HG03196 (cell line): ENCODE measurements at regions not wholly inside any gene's neighbourhood (a gene's known extent, or its start where the extent isn't known, plus 50 kb on each side); places are given as distances from the start of the nearest gene placed in this dataset.

ENCODE experiments used
- ATAC-seq: cut with Tn5 transposase; IDR thresholded peaks from one replicate; pipeline ENCODE4 v1.9.1; 2021; ENCODE audit not compliant: unreplicated experiment

DNA sequence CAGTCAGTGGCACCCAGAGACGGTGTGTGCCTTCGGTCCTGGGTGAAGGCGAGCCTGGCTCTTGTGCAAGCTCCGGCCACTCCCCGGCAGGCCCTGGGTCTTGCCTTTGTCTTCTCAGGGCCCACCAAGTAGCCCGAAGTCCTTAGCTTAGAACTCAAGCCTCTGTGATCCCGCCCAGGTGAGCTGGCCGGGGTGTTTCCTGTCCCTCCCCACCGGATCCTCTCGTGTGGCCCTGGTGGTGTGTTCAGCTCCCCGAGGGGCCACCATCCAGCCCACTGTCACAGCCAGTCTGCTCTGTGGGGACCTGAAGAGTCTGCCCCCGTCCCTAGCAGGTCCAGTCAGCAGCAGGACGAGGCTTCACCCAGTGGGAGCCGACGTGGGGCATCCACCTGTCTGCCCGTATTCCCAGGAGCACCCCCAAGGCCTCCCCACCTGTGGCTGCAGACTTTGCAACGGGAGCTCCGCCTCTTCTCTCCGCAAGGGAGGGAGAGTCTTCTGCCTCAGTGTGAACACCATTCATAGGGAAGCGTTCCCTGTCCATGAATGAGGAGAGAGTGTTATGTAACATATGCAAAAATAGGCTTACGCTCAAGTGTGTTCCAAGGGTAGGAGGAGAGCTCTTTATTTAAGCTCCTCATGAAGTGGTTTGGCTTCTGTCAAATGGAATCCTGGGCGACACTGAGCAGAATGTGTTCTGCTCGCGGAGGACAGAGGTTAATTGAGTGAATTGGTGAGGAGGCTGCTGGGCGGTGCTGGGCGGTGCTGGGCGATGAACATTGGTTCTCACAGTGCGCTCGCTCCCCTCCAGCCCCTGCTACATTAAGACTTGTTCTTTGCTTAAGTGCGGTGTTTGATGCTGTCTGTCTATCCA lies 108.9 kb downstream of the CRYAA start:
- no peak for ATAC-seq

DNA sequence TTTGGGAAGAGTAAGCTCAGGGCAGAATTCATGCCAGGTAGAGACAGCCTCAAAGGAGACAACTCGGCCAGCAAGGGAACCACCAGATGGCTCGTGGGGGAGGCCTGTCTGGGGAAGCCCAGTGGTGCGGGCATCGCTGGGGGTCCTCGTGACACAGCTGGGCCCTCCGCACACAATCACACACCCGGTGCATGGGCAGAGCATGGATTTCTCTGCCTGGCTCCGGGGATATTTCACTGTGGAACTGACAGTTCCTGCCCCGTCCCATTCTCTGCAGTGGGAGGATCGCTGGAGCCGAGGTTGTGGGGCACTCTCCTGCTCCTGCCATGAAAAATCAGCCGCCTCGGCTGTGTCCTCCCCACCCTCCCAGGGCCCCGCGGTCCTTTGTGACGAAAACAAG lies 108.0 kb downstream of the CRYAA start:
- no peak for ATAC-seq

DNA sequence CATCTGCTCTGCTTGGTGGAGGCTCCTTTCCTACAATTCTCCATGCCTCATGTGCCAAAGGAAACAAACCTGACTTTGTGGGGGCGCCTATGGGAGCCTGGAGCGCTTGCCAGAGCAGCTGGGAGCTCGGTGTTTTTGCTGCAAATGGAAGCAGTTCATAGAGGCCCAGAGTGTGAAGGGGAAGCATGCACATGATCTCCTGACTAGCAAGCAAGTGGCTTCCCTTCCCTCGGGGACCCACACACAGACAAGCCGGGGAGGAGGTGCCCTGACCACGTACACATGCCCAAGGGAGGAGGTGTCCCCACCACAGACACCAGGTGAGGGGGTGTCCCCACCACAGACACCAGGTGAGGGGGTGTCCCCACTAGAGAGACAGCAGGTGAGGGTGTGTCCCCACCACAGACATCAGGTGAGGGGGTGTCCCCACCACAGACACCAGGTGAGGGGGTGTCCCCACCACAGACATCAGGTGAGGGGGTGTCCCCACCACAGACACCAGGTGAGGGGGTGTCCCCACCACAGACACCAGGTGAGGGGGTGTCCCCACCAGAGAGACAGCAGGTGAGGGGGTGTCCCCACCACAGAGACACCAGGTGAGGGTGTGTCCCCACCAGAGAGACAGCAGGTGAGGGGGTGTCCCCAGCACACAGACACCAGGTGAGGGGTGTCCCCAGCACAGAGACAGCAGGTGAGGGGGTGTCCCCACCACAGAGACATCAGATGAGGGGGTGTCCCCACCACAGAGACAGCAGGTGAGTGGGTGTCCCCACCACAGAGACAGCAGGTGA lies 106.8 kb downstream of the CRYAA start:
- ATAC-seq, result no peak

DNA sequence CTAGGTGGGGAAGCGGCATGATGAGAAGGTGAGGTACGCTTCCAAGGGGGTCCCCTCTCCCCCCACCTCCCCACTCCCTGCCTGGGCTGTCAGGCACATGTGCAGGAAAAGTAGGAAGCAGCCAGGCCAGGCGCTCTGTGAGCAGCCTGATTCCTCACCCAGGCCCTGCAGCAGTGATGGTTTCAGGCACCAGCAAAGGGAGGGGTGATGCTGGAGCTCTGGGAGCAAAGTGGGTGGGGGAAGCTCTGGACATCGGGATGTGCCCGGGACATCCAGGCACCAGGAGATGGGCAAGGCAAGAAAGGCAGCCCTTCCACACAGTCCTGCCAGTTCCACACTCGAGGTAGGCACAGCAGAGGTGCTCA lies 106.1 kb downstream of the CRYAA start:
- ATAC-seq, result no peak

DNA sequence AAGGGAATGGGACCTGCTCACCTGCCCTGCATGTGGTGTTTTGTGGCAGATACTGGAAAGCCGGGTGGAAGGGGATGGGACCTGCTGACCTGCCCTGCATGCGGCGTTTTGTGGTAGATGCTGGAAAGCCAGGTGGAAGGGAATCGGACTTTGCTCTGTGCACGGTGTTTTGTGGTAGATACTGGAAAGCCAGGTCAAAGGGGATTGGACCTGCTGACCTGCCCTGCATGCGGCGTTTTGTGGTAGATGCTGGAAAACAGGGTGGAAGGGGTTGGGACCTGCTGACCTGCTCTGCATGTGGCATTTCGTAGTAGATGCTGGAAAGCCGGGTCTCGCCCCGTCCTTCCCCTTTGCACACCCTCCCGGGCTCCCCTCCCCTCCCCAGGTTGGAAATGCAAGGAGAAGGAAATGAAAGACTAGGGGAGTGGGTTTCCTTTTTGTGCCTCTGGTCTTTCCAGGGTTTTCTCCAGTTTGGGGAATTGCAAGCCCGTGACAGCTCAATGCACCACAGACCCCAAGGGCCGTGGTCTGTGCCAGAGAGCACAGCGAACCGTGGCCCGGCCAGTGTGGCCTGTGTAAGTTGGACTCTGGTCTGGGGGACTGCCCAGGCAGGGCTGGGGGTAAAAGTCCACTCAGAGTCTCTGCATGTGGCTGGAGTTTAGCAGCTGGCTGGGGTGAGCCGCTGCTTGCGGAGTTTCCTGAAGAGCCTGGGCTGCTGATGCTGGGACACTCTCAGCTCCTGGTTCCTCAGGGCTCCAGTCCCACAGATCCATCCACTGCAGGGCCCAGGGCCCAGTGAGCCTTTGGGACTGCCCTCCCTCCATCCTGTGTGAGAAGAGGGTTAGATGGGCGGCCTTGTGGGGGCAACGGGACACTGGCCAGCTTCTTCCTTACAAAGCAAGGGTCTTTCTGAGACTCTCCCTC lies 105.5 kb downstream of the CRYAA start:
- ATAC-seq, result no peak

DNA sequence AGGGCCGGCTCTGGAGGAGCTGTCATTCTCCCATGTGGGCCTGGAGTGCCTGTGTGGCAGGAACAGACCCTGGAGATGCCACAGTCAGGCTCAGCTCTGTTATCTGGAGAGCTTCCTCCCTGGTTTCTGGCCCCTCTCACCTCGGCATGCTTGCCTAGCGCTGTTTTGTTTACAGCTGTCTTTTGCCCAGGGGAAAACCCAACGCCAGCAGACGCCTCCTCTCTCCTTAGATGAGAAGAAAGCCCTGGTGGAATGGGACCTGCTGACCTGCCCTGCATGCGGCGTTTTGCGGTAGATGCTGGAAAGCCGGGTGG lies 104.9 kb downstream of the CRYAA start:
- no peak for ATAC-seq

DNA sequence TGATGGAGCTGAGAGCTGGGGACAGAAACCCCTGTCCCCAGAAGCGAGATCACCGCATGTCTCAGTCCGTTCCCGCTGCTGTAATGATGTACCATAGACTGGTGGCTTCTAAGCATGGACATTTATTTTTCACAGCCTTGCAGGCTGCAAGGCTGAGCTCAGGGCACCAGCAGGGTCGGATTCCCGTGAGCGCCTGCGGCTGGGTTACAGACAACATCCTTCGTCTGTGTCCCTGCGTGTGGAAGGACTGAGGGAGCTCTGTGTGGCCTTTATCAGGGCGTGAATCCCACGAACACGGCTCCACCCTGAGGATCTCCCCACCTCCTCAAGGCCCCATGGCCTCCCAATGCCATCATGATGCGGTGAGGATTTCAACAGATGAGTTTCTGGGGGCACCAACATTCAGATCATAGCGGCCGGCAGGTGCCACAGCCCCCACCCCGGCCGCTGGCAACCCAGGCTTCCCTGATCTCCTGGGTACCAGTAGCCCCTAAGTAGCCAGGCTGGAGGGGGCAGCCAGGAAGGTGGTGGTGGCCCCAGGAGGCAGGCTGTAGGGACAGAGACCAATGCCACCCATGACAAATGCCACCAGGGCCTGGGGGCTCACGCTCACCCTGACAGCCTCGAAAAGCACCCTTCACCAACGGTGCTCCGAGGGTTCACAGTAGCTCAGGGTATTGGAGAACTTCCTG lies 104.4 kb downstream of the CRYAA start:
- ATAC-seq, result no peak

DNA sequence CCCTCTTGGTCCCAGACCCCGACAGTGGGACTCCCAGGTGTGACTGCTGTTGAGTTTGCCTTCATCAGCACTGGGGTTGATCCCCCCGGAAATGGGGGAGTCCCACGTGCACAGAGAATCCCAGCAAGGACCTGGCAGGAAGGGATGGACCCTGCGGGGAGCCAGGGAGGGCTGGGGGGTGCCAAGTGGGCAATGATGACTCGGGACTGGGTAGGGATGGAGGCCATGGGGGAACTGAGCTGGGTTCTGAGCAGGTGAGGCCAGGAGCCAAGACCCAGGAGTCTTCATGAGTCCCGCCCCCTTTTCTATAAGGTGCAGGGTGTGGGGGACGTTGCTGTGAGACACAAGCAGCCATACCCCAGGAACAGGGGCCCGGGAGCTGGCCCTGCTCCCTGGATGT lies 103.8 kb downstream of the CRYAA start:
- no peak for ATAC-seq

DNA sequence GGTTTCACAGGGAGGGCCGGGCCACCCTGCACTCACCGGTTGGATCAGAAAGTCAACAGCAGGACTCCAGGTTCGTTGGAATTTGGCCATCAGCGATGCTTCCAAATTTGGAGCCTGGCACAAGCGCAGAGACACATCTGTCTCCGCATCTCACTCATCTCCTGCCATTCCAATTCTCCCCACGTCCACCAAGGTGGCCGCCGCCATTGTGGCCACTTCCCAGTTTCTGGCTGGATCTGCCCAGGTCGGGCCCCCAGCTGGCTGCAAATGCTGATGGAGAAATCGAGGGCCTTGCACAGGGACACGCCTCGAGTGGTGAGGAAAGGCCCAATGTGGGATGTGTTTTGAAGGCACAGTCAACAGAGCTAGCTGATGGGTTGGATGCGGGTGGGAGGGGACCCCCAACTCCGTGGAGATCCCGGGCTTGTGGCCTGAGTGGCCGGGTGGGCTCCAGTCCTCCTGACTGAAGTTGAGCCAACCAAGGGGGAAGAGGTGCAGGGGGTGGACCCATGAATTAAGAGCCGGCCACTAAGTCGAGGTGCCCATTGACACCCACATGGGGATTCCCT lies 102.7 kb downstream of the CRYAA start:
- ATAC-seq, result no peak

DNA sequence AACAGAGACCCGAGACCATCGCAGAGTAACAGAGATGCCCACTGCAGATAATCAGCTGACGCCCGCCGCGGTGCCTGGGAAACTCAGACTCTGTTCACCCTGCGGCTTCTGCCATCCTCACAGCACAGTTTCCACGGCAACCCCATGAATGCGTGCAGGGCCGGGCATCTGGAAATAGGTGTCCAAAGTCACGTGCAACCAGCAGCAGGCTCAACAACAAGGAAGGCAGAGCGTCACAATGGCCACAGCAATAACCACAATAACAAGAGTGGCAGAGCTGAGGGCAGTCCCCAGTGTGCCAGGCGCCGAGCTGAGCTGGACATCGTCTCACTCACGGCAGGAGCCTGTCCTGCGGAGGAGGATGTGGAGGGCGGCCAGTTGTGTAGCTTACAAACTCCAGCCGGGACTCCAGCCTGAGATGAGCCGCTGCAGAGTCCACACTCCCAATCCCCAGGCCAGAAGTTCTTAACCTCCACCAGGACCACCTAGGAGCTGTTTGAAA lies 102.0 kb downstream of the CRYAA start:
- ATAC-seq, result no peak

DNA sequence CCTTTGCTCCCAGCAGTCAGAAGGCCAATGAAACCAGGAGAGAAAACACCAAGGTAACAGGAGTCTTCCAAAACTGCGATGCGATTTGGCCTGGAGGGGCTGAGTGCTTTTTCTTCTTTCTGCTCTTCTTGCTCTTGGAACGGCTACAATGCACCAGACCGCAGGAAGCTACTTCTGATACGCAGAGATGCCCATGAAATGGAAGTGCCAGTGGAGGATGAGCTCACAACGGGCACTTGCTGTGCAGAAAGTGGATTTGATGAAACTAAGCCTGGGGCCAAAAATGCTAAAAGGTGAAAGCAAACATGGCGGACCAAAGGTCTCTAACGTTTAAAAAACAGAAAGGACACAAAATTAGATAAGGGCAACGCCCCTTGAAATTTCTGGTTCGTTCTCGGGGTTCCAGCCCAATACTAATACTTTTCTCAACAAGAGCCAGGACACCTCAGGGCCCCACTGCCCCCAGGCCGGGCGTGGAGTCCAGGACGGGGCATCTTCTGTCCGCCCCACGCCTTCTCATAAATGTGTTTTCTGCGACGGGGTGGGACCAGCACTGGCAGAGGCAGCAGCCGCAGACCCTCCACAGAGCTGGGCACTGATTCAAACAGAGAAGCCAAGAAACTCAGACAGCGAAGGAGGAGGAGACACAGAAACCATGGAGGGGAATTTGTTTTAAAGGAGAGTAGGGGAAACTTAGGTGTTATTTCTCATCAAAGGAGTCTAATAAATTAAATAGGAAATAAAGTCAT lies 101.3 kb downstream of the CRYAA start:
- ATAC-seq, result no peak

DNA sequence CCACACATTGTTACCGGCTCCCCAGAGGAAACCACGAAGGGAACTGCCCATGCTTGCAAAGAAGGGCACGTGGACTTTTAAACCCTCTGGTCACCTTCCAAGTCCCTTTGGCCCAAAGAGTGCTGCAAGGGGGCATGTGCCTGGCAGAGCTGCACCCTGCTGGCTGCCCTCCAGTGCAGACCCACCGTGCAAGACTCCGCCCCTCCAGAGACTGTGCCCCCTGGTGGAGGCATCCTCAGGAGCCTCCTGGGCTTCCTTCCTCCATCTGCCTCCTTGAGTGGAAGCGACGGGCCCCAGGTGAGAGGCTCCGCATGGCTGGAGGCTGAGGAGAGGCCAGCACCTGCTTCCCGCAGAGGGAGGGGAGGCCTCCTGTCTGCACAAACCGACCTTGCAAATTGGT lies 100.6 kb downstream of the CRYAA start:
- no peak for ATAC-seq

DNA sequence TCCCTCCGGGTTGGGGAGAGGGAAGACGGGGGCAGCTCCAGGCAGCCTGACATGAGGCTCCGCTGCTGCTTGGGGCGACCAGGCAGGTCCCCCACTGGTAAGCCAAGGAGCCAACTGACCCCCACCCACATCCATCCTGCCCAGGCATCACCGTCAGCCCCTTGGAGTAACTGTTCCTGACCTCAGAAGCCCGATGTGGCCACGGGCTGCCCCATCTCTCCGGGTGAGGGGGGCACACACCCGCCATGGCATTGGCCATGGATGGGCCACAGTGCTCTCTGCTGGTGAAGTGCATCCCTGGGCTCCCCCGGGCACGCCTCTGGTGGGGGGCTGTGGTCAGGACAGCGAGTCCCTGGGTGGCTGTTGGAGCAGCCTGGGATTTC lies 100.0 kb downstream of the CRYAA start:
- no peak for ATAC-seq

DNA sequence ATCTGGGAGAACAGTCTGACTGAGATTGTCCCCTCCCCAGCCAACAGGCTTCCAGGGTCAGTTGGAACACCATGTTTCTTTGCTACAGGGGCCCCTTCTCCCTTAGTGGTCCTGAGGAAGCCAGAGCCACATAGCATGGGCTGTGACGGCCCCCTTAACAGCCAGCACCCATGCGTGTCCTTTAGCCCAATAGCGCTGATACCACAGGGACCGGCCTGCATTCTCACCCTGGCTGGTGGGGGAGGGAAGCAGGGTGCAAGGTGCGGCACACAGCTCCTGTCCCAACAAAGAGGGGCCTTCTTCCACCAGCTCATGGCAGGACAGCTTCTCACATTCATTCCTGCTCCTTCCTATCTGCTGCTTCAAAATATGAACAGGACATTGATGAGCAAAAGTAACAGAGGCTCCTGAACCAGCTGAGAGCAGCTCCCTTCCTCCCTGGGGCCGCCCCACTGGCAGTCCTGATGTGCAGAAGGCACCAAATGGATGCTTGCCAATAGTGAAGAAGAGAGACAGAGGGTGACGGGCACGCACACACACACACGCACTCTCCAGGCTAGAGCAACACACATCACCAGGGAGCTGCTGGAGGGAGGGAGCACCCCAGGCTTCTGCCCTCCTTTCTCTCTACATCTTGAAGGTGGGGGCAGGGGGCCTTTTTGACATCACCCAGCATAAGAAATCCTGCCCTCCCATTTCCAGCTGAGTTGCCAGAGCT lies 99.4 kb downstream of the CRYAA start:
- no peak for ATAC-seq

DNA sequence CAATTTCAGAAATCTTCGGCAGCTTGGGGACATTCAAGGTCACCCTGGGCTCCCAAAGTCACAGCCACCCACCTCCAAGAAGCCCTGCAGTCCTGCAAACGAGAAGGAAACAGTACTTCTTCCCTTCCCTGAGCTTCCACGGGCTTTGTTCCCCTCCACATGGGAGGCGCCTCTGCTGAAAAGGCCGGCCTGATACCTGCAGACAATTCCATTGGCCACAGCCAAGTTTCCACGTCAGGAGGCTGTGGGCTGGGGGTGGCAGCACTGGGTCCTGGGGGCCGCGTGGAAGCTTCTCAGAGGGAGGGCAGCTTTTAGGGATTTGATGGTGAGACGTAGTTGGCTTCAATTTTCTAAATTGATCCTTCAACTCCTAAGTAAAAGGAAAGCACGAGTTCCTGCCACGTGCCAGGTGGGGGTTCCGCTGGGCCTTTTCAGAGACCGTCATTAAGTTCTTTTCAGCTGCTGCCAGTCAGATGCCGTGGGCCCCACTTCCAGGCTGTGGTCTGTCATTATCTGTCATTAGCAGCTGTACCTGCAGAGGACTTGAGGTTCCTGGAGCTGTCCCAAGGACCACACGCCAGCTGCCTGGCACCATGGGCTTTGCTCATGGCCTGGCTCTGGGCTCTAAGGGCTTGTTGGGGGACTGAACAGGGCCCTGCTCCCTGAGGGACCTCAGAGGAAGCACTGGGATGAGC lies 98.7 kb downstream of the CRYAA start:
- ATAC-seq, result no peak

DNA sequence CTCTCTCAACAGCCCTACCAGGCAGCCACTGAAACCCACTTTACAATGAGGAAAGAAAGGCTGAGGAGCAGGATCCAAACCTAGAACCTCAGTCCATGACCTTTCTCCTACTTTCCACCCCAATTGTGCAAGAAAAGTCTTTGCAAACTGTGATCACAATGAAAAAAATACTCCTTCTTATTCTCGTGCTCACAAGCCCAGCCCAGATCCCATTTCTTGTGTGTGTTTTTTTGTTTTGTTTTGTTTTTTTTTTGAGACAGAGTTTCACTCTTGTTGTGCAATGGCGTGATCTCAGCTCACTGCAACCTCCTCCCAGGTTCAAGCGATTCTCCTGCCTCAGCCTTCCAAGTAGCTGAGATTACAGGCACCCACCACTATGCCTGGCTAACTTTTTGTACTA lies 97.7 kb downstream of the CRYAA start:
- ATAC-seq, result no peak

DNA sequence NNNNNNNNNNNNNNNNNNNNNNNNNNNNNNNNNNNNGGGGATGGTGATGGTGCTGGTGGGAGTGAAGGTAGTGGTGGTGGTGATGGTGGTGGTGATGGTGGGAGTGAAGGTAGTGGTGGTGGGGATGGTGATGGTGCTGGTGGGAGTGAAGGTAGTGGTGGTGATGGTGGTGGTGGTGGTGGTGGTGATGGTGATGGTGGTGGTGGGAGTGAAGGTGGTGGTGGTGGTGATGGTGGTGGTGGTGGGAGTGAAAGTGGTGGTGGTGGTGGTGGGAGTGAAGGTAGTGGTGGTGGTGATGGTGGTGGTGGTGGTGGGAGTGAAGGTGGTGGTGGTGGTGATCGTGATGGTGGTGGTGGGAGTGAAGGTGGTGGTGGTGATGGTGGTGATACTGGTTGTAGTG lies 93.6 kb downstream of the CRYAA start:
- ATAC-seq, result no peak
